PC-9 (cell line): ENCODE measurements at regions not wholly inside any gene's neighbourhood (a gene's known extent, or its start where the extent isn't known, plus 50 kb on each side); places are given as distances from the start of the nearest gene placed in this dataset.
A peak's percentile ranks its signal among the peaks of the same experiment; 100 is the strongest.

Source experiments
- BruUV-seq: library from RNA; stranded (reverse); fragments of 400-500 nt; replicated peaks from 2 replicates; lab custom pipeline; 2021; lab: Mats Ljungman, UMichigan
- CTCF ChIA-PET: fragments of 300-600 bp; sonication (Branson Sonifier 250); formaldehyde crosslinking; loops from one replicate; lab custom pipeline; 2022; ENCODE audit warnings: antibody characterized with exemption; lab: Charles Lee
- POLR2A ChIA-PET: fragments of 300-600 bp; sonication (Branson Sonifier 250); formaldehyde crosslinking; loops from one replicate; lab custom pipeline; 2022; ENCODE audit warnings: antibody characterized with exemption; ENCODE audit not compliant: unreplicated experiment; lab: Charles Lee
- DNase-seq, 2 experiments: peaks; one replicate each; pipeline versions ENCODE4 v3.0.0 to v3.0.0-alpha.2; 2015 to 2022; ENCODE audit warnings: mixed read lengths in 1 of 2
- H2AFZ ChIP-seq: fragments of 200-600 bp; sonication (generic); 2 replicates; pipeline ENCODE4 v1.8.1; 2017; ENCODE audit warnings: antibody characterized with exemption
- H3F3A ChIP-seq: fragments of 200-600 bp; sonication (generic); 2 replicates; pipeline ENCODE4 v1.8.1; 2017; ENCODE audit warnings: antibody characterized with exemption, mild to moderate bottlenecking, low read depth; ENCODE audit not compliant: insufficient read depth
- H3K27ac ChIP-seq: fragments of 200-600 bp; sonication (generic); 2 replicates; pipeline ENCODE4 v1.6.1; 2016; ENCODE audit warnings: mixed run types
- H3K27me3 ChIP-seq: fragments of 200-600 bp; sonication (generic); 2 replicates; pipeline ENCODE4 v1.6.1; 2016; ENCODE audit warnings: low read depth, mixed run types; ENCODE audit not compliant: insufficient read depth
- H3K36me3 ChIP-seq: fragments of 200-600 bp; sonication (generic); 2 replicates; pipeline ENCODE4 v1.6.1; 2016; ENCODE audit warnings: low read depth, mixed run types
- H3K4me1 ChIP-seq: fragments of 200-600 bp; sonication (generic); replicated peaks from 2 replicates; pipeline ENCODE4 v1.6.1; 2016; ENCODE audit warnings: mixed run types; ENCODE audit not compliant: insufficient read depth
- H3K4me2 ChIP-seq: fragments of 200-600 bp; sonication (generic); 2 replicates; pipeline ENCODE4 v1.6.1; 2017; ENCODE audit warnings: mixed run types
- H3K4me3 ChIP-seq: fragments of 200-600 bp; sonication (generic); 2 replicates; pipeline ENCODE4 v1.6.1; 2016; ENCODE audit warnings: mixed run types
- H3K79me2 ChIP-seq: fragments of 200-600 bp; sonication (generic); 2 replicates; pipeline ENCODE4 v1.6.1; 2017; ENCODE audit warnings: low read depth, mixed run types
- H3K9me2 ChIP-seq: fragments of 200-600 bp; sonication (generic); 2 replicates; pipeline ENCODE4 v1.8.1; 2017; ENCODE audit warnings: mild to moderate bottlenecking; ENCODE audit not compliant: insufficient read depth
- H3K9me3 ChIP-seq: fragments of 200-600 bp; sonication (generic); 2 replicates; pipeline ENCODE4 v1.8.1; 2016; ENCODE audit warnings: low read depth; ENCODE audit not compliant: insufficient read depth
- H4K20me1 ChIP-seq: fragments of 200-600 bp; sonication (generic); 2 replicates; pipeline ENCODE4 v1.8.1; 2017; ENCODE audit not compliant: insufficient read depth
- EZH2 ChIP-seq: fragments of 200-600 bp; sonication (generic); IDR thresholded peaks from 2 replicates; pipeline ENCODE4 v1.8.0; 2017; ENCODE audit warnings: antibody characterized with exemption, low read depth
- intact Hi-C: fragments of 100-400 bp; cut with micrococcal nuclease; formaldehyde crosslinking; loops from one replicate; pipeline ENCODE4 v1.10.0; 2022; ENCODE audit not compliant: unreplicated experiment
- TF ChIP-seq, protein P1 (sequence below): fragments of 200-600 bp; sonication (generic); conservative IDR thresholded peaks from 2 replicates; pipeline ENCODE4 v1.6.1; 2017; ENCODE audit warnings: mixed run types, antibody characterized with exemption, mild to moderate bottlenecking, moderate library complexity

GRCh38 chr2:184351126-184351525 is 247.2 kb upstream of the ZNF804A start:
- H3K27ac ChIP-seq = no peak overlapping the region
- intact Hi-C loops = no loop called here
- H3K36me3 ChIP-seq = no peaks in the 10 kb centered on the region
- no peak for TF ChIP-seq EZH2
- TF ChIP-seq, protein P1, sequence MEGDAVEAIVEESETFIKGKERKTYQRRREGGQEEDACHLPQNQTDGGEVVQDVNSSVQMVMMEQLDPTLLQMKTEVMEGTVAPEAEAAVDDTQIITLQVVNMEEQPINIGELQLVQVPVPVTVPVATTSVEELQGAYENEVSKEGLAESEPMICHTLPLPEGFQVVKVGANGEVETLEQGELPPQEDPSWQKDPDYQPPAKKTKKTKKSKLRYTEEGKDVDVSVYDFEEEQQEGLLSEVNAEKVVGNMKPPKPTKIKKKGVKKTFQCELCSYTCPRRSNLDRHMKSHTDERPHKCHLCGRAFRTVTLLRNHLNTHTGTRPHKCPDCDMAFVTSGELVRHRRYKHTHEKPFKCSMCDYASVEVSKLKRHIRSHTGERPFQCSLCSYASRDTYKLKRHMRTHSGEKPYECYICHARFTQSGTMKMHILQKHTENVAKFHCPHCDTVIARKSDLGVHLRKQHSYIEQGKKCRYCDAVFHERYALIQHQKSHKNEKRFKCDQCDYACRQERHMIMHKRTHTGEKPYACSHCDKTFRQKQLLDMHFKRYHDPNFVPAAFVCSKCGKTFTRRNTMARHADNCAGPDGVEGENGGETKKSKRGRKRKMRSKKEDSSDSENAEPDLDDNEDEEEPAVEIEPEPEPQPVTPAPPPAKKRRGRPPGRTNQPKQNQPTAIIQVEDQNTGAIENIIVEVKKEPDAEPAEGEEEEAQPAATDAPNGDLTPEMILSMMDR = no peak
- H3K4me3 ChIP-seq = no peak overlapping the region
- no peaks in the 10 kb centered on the region for H3K79me2 ChIP-seq
- no peak overlapping the region for H3K4me2 ChIP-seq
- BruUV-seq = no TSS peak
- ChIA-PET POLR2A (interaction anchor here (0.5 kb wide), 1 partner anchor 8 kb away, joined by 3 read pairs; no protein-coding TSS in a partner anchor), CTCF (no interaction called here)
- H3K4me1 ChIP-seq = no peaks in the 10 kb centered on the region
- no peaks in the 10 kb centered on the region for H3K27me3 ChIP-seq
- no peaks in the 10 kb centered on the region for H3F3A ChIP-seq
- H3K9me2 ChIP-seq = peaks cover 3% of the 10 kb centered on the region; the same call in 1 of the 2 replicates
- H4K20me1 ChIP-seq = no peaks in the 10 kb centered on the region
- no peak overlapping the region for H2AFZ ChIP-seq
- no peak for DNase-seq
- no peaks in the 10 kb centered on the region; the same call in 1 of the 2 replicates for H3K9me3 ChIP-seq

DNA sequence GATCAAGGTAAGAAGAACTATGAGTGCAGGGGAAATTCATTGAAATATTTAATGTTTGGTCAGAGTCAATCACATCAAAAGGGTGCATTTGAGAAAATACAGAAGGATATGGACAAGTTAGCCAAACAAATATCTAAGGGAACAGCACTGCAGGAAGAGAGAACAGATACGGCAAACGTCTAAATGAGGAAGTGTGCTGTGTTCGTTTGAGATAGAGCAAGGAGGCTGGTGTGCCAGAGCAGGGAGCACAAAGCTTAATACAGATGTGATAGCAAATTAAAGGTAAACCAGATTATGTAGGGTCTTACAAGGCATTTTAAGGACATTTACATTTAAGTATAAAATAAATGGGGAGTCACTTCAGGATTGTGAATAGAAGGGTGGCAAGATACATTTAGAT is 241.3 kb upstream of the ZNF804A start:
- TF ChIP-seq EZH2 = no peak
- TF ChIP-seq, protein P1 = no peak
- ChIA-PET CTCF (no interaction called here), POLR2A (no interaction called here)
- Histone ChIP-seq H3K27me3 (no peaks in the 10 kb centered on the region), H3K9me3 (no peaks in the 10 kb centered on the region), H3K4me1 (no peaks in the 10 kb centered on the region), H3K36me3 (no peaks in the 10 kb centered on the region), H3K4me3 (no peak overlapping the region), H3K27ac (no peak overlapping the region), H3K4me2 (no peak overlapping the region), H3K79me2 (no peaks in the 10 kb centered on the region), H3F3A (no peaks in the 10 kb centered on the region), H4K20me1 (no peaks in the 10 kb centered on the region), H3K9me2 (no peaks in the 10 kb centered on the region), H2AFZ (0 out of 2 replicates have a peak overlapping the region, but pooled peaks have one; percentile 7)
- no TSS peak for BruUV-seq
- intact Hi-C loops = no loop called here
- no peak for DNase-seq

DNA sequence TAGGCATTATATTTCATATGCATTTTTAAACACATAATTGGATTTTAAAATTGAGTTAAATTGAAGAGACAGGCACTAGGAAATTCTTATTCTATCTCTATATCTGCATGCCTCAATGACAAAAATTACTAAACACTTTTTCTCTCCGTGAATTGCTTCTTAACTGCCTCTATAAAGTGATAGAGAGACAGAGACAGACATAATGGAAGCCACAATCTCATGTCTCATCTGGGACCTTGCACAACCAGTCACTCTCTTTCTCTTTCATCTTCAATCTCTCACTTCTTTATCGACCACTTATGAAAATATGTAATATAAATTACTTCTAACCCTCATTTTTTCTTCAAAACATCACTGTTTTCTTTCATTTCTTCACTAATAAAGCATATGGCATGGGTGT is 238.9 kb upstream of the ZNF804A start:
- Histone ChIP-seq H3K27ac (no peak overlapping the region), H3F3A (no peaks in the 10 kb centered on the region), H3K36me3 (no peaks in the 10 kb centered on the region), H3K9me3 (no peaks in the 10 kb centered on the region), H3K9me2 (no peaks in the 10 kb centered on the region), H3K4me2 (no peak overlapping the region), H3K79me2 (no peaks in the 10 kb centered on the region), H3K27me3 (no peaks in the 10 kb centered on the region), H2AFZ (no peak overlapping the region), H3K4me3 (no peak overlapping the region), H3K4me1 (no peaks in the 10 kb centered on the region), H4K20me1 (no peaks in the 10 kb centered on the region)
- no TSS peak for BruUV-seq
- TF ChIP-seq EZH2 = no peak
- TF ChIP-seq, protein P1 = no peak
- POLR2A ChIA-PET = interaction anchor here (0.7 kb wide), 1 partner anchor 9 kb away, joined by 3 read pairs; no protein-coding TSS in a partner anchor
- intact Hi-C loops = no loop called here
- CTCF ChIA-PET = no interaction called here
- DNase-seq = no peak
